NCI-H2107 treated with DMSO at 0.1 percent for 48 hours (cell line): ENCODE measurements at regions not wholly inside any gene's neighbourhood (a gene's known extent, or its start where the extent isn't known, plus 50 kb on each side); places are given as distances from the start of the nearest gene placed in this dataset.

ENCODE experiments used
- DNase-seq: peaks from one replicate; lab custom pipeline; 2025; ENCODE audit not compliant: unreplicated experiment; lab: John Stamatoyannopoulos, UW

DNA sequence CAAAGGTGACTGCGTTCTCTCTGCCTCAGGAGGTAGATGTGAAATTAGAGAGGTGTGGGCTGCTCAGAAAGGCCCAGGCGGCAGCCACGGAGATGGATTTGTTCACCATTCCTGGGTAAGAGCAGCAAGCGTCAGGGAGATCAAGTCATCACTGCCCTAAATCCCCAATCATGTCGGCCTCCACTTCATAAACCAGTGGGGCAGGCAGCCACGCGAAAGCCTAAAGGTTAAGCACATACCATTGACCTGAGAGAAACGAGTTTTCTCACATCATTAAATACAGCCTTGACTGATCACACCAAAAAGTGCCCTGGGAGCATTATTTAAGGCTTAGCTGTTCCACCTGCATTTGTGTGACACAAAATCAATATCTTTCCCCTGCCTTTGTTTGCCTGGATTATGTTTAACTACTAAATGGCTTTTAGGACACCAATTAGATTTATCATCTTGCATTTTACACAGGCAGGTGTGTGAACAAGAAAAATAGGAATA is 50.7 kb upstream of the FOXB1 start:
- DNase-seq = peak; percentile 93

- peak; percentile 49 for DNase-seq
Observed at GRCh38 chr15:59952960-59953359, 51.2 kb upstream of the FOXB1 start.

GRCh38 chr15:59950603-59951388 is 53.3 kb upstream of the FOXB1 start:
- no peak for DNase-seq

DNA sequence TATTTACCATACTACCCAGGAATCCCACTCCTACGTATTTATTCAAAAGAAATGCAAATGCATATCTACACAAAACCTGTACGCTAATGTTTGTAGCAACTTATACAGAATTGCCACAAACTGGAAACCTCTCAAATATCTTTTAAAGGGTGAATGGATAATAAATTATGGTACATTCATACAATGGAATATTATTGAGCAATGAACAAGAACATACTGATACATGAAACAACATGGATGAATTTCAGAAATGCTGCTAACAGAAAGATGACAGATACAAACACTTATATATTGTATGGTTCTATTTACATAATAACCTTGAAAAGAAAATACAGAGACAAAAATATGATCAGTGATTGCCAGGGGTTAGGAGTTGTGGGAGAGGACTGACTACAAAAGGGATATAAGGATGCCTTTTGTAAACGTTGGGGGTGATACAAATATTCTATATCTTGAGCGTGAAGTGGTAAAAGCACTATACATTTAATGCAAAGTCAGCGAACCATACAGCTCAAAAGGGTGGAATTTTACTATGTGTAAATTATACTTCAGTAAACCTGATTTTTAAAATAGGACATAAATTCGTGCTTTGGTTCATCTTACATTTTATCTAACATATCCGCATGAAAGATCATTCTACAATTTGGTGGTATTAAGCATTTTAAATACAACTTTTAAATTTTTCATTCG is 55.0 kb upstream of the FOXB1 start:
- no peak for DNase-seq

DNA sequence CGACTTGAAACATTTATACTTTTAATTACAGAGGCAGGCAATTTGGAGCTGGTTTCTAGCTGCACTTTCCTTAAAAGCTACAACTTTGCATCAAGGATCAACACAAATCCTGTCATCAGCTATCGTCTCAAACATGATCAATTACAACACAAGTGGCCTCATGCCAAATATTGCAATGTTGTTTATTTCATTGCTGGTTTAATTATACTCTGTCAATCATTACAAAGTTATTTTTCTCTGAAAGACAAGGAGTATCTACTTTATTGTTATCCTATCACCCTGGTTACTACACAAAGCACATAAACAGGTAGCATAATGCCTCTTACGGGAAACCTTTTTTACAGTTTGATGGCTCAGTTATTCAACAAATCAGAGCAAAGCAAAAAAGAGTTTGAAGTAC is 58.0 kb upstream of the FOXB1 start:
- no peak for DNase-seq

DNA sequence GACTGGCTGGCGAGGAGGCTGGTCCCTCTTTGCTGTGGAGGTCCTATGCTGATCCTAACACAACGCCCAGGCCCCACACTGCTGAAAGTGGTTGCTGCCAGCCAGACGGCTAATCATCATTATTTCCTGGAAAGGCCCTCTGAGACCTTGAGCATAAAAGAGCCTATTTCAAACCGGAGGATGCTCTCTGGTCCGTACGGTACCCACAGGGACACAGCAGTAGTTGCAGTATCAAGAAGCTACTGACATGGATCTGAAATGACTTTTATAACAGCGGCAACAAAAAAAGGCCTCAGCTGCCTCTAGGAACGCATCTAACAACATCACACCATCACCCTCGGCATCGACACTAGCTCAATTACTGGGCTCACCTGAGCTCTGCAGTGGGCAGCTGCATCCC is 59.1 kb upstream of the FOXB1 start:
- no peak for DNase-seq

- DNase-seq = no peak
Observed at GRCh38 chr15:59941612-59942011, 62.5 kb upstream of the FOXB1 start.

GRCh38 chr15:59940928-59941327 is 63.2 kb upstream of the FOXB1 start:
- no peak for DNase-seq

DNA sequence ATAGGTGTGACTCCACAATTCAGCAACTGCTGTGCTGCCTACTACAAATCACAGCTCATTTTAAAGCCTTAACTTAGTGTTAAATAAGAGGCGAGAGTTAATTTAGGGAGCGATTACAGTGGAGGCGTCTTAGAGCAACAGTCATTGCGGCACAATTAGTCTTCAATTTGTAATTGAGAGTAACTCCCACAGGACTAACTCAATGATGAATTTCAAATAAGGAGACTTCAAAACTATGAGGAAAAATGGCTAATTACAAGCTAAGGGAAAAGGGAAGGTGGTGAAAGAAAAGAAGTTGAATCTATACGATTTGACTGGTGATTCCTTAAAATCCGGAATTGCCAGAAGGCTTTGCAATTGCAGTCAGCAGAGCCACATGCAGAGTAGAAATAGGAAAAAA is 63.7 kb upstream of the FOXB1 start:
- no peak for DNase-seq

GRCh38 chr15:59936741-59937140 is 67.4 kb upstream of the FOXB1 start:
- DNase-seq = peak; percentile 62

GRCh38 chr15:59933607-59934006 is 70.5 kb upstream of the FOXB1 start:
- DNase-seq = no peak

DNA sequence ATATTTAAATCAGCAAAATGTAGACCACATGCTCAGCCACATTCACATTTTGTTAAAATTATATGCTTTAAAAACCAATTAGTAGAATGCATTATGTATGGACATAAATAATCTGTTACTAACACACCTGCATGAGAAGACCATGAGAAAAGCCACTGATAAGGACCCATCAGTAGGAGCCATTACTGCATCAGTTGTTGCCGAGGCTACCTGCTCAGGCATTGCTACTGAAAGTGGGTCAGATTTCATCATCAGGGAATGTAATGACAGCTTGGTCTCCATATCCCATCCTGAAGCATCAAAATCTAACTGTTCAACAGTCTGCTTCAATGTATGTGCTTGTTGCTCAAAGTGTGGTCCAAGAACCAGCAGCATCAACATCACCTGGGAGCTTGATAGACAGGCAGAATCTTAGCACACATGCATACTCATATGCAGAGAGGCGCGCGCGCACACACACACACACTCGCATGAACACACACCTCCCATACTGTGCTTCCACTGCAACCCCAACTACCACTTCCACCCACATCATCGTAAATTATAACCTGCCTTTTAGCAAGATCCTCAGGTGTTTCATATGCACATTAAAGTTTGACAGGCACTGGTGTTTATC is 72.4 kb upstream of the FOXB1 start:
- DNase-seq = peak; percentile 19

DNA sequence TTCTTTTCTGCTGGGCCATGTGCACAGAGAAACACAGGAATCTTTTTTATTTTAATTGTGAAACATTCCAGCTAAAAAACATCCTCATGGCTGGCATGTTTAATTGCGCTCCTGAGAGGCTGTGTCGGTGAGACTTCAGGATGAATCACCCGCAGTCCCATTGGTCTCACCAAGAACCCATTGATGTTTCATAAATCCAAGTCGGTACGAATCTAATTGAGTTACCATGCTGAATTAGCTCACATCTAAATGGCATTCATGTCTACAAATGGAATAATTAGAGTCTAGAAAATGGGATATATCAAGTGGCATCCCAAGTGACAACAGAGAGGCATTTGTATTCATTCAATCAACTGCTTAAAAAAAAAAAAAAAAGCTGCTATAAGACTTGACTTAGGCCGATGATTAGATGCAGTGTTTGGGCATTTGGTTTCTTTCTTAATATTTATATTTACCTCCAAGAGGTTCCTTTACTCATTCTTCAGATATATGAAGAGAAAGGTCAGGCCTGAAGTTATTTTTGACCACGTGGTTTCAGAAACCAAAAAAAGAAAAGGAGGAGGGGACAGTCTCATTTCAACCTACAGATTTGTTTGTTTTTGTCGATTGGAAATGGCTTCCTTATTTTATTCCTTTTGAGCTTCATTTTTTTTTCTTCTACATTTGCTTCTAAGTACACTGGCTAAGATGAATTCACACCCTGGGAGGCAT is 79.1 kb upstream of the FOXB1 start:
- no peak for DNase-seq

GRCh38 chr15:59924096-59924495 is 80.0 kb upstream of the FOXB1 start:
- no peak for DNase-seq

DNA sequence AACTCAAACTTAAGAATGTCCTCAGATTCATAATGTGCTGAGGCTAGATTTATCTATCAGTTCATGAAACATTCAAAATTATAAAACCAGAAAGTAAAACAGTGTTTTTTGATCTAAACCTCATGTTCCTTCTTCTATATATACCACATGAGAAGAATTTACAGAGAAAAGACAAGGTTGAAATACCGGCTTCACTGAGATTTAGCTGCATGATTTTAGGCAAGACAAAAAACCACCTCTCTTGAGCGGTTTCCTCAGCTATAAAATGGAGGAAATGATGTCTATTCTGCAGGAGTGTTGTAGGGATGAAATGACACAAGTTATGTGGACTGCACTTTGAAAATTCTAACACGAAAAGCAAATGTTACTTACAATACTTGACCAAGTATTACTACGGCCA is 80.6 kb upstream of the FOXB1 start:
- no peak for DNase-seq

- no peak for DNase-seq
Observed at GRCh38 chr15:59918994-59919951, 84.8 kb upstream of the FOXB1 start.

GRCh38 chr15:59917504-59918157 is 86.5 kb upstream of the FOXB1 start:
- peak; percentile 87 for DNase-seq

- DNase-seq = no peak
Observed at GRCh38 chr15:59906046-59906445, 98.1 kb upstream of the FOXB1 start.

DNA sequence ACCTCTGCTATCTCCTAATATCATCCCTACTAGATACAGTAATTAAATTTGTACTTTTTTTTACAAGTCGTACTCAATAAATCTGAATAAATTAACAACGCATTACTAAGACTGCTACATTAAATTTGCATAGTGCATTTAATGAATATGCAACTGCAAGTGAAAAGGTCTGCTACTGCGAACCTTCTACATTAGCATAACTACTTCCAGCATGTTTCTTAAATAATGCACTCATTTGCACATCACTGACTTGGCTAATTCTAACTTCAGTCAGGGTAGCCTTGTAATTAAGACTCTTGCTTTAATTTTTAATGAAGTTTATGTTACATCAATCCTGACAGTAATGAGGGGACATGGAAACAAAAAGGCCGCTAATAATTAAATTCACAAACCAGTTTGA is 98.9 kb upstream of the FOXB1 start:
- DNase-seq = no peak
